GM10266 (cell line): ENCODE measurements at regions not wholly inside any gene's neighbourhood (a gene's known extent, or its start where the extent isn't known, plus 50 kb on each side); places are given as distances from the start of the nearest gene placed in this dataset.

ENCODE experiments used
- DNase-seq: peaks from one replicate; pipeline ENCODE4 v3.0.0; 2012; ENCODE audit errors: extremely low spot score
- TF ChIP-seq, protein P1 (sequence below): IDR thresholded peaks from 2 replicates; pipeline ENCODE4 v1.5.1; 2012; ENCODE audit warnings: mild to moderate bottlenecking, low read depth; ENCODE audit not compliant: control insufficient read depth, insufficient read depth; ENCODE audit errors: missing control alignments

DNA sequence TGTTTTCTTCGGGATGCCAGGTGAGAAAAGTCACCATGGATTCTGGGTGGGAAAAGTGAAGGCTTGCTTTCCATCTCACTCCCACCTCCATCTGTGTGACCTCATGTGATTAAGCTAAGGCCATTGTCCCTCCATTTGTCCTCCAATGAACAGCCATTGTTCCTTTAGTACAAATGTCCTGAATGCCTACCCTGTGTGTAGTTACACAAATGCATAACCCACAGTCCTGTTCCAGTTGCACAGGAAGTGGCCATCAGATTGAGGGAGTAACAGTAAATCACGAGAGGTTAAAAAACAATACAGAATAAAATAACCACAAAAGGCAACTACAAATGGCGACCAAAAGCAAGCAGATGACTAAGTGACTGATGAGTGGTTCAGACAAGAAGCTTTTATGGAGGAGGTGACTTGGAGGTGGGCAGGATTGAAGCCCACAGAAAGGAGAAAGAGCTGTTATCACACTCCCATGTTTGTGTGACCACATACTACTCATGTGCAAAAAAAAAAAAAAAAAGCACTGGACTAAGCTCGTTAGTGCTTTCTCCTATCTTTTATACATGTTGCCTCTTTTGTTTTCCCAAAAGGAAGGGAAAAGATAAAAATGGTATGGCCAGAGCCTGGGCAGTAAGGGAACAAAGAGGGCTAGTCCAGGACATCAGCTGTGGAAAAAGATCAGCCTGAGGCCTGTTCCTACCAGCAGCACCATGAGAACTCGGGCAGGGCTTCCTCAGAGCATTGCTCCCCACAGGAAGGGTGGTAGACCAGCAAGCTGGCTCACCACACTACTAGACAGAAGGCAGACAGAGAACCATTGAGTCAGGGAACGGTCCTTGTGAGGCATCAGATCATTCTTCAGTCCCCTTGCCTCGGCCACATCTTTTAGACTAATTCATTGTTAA, 111.0 kb downstream of the TFAP2A start:
- no peak for DNase-seq
- TF ChIP-seq, protein P1, sequence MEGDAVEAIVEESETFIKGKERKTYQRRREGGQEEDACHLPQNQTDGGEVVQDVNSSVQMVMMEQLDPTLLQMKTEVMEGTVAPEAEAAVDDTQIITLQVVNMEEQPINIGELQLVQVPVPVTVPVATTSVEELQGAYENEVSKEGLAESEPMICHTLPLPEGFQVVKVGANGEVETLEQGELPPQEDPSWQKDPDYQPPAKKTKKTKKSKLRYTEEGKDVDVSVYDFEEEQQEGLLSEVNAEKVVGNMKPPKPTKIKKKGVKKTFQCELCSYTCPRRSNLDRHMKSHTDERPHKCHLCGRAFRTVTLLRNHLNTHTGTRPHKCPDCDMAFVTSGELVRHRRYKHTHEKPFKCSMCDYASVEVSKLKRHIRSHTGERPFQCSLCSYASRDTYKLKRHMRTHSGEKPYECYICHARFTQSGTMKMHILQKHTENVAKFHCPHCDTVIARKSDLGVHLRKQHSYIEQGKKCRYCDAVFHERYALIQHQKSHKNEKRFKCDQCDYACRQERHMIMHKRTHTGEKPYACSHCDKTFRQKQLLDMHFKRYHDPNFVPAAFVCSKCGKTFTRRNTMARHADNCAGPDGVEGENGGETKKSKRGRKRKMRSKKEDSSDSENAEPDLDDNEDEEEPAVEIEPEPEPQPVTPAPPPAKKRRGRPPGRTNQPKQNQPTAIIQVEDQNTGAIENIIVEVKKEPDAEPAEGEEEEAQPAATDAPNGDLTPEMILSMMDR = no peak

DNA sequence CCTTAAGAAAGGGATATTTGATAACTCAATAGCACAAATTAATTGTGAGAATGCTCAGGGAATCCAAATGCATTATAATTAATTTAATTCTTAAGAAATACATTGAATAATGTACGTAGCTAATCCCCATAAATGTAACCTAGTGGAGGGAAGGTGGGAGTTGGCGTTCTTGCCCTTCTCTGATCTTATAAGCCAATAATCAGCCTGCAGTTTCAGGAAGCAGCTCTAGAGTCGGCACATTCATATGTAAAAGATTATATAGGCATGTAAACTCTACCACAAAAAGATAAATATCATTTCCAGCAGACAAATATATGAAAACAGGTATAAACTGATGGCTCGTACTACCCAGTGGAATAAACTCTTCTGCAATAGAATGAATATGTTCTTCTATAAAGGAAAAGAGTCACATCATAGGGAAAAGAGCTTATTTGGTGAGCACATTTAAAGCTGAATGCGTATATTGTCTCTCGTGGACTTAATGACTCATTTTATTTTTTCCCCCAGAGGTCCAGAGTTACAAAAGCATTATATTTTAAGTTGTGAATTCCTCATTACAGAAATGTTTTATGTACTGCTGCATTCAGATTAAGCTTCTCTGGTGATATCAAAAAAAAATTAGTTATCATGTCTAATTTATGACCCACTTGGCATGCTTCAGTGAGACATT, 112.2 kb downstream of the TFAP2A start:
- no peak for DNase-seq
- TF ChIP-seq, protein P1 = no peak

- TF ChIP-seq, protein P1 = no peak
- DNase-seq = no peak
Measured at GRCh38 chr6:10300071-10300470, 114.8 kb downstream of the TFAP2A start.

- TF ChIP-seq, protein P1 = no peak
- DNase-seq = no peak
Measured at GRCh38 chr6:10297832-10298231, 117.0 kb downstream of the TFAP2A start.

DNA sequence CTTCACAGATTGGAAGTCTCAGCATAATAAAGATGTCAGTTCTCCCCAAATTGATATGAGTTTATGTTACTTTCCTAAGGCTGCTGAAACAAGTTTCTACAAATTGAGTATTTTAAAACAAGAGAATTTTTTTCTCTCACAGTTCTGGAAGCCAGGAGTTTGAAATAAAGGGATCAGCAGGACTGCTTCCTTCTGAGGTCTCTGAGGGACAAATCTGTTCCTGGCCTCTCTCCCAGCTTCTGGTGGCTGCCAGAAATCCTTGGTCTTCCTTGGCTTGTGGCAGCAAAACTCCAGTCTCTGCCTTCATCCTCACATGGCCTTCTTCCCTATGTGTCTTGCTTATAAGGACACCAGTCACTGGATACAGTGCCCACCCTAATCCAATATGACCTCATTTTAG, 136.1 kb downstream of the TFAP2A start:
- no peak for DNase-seq
- TF ChIP-seq, protein P1 = no peak

DNA sequence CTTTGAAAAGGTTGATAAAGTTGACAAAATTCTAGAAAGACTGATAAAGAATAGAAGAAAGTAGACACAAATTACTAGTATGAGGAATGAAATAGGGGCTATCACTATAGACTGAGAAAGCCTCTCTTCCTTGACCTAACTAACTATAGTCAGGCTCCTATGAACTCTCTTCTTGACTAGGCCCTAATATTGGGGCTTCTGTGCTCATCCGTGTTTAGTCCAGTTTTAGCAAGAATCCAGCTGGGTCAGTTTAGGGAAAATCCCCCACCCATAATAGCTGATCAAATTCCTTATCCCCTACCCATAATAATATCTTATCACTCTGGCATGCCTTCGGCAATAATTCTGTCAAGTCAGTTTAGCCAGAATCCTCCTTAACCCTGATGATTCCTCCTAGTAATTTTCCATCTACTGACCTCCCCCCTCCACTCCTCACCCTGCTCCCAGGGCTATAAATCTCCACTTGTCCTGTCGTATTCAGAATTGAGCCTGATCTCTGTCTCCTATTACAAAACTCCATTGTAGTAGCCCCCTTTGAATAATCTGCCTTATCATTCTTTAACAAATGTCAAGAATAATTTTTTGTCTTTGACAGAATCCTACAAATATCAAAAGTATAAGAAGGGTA, 138.1 kb downstream of the TFAP2A start:
- DNase-seq = no peak
- TF ChIP-seq, protein P1 = no peak
